GM12874 (cell line): ENCODE measurements at regions not wholly inside any gene's neighbourhood (a gene's known extent, or its start where the extent isn't known, plus 50 kb on each side); places are given as distances from the start of the nearest gene placed in this dataset.

Experiments used
- TF ChIP-seq, protein P1 (sequence below): IDR thresholded peaks from 2 replicates; pipeline ENCODE4 v1.5.1; 2011; ENCODE audit warnings: low read depth, mild to moderate bottlenecking, control low read depth, low read length, moderate library complexity; ENCODE audit not compliant: insufficient read depth

DNA sequence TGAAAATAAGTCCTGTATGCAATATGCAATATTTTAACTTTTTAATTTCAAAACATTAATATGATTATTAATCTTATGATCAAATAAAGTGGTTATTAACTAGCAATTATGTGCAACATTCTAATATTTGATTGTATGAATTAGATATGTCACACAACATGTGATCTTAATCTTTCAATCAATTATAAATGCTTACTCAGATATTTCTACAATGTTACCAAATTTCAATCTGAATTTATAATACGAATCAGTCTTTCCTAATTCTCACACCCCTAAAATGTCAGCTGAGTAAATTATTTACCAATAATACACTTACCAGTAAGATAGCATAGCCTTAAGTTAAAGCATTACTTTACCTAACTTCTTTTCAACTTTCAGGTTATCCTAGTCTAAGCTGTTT lies 186.3 kb downstream of the CALCRL start:
- TF ChIP-seq, protein P1, sequence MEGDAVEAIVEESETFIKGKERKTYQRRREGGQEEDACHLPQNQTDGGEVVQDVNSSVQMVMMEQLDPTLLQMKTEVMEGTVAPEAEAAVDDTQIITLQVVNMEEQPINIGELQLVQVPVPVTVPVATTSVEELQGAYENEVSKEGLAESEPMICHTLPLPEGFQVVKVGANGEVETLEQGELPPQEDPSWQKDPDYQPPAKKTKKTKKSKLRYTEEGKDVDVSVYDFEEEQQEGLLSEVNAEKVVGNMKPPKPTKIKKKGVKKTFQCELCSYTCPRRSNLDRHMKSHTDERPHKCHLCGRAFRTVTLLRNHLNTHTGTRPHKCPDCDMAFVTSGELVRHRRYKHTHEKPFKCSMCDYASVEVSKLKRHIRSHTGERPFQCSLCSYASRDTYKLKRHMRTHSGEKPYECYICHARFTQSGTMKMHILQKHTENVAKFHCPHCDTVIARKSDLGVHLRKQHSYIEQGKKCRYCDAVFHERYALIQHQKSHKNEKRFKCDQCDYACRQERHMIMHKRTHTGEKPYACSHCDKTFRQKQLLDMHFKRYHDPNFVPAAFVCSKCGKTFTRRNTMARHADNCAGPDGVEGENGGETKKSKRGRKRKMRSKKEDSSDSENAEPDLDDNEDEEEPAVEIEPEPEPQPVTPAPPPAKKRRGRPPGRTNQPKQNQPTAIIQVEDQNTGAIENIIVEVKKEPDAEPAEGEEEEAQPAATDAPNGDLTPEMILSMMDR = no peak

DNA sequence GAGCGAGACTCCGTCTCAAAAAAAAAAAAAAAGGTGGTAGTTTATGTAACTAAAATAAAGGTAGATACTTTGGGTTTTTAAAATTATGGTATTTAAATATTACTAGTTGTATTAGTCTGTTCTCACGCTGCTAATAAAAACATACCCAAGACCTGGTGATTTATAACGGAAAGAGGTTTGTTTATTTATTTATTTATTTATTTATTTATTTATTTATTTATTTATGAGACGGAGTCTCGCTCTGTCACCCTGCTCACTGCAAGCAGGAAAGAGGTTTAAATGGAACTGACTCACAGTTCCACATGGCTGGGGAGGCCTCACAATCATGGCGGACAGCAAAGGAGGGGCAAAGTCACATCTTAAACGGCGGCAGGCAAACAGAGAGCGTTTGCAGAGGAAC lies 196.0 kb downstream of the CALCRL start:
- TF ChIP-seq, protein P1 = no peak

DNA sequence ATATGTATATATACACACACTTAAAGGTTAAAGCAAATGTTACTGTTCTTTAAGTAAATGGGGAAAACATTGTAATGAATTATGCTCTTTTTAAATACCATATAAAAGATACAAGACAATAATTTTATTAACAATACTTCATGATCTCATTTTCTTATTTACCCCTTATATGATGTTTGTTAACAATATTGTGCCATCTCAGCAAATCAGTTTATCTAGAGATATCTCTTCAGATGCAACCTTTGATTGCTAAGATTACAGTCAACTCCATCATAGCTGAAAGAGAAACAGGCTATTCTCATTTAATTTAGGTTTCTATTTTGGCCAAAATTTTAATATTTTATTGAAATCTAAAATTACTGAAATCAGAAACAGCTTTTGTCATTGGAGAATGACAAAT lies 197.9 kb downstream of the CALCRL start:
- TF ChIP-seq, protein P1 = no peak

DNA sequence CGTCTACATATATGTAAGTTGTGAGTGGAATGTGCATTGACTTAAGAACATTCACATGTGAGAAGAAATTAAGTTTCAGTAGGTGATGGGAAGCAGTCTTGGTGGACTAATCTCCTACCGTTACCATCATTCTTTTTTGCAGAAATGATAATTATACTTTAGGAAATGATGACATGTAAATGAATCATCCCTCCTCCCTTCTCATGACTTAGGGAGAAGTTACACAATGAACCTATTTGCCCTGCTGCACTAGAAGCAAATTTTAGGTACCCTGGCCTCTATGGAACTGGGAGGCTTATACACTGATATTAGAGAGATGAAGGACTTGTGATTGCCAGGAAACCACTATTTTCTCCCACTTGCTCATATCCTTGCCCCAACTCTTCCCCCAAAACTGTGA lies 214.2 kb downstream of the CALCRL start:
- TF ChIP-seq, protein P1 = no peak

DNA sequence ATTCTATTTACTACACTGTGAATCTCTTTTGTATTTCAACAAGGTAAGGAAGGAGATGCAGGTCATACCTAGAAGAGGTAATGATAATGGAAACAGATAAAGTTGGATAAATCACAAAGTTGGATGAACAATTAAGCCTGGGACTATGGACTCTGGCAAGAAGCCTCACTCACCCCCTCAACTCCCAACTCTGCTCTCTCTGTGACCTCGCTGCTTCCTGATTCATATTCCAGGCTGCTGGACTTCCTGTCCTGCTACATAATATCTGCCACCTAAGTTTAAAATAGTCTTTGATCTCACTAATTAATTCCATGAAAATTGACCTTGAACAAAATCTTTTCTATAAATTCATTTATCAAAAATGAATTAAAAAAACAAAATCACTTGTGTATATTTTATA lies 215.3 kb downstream of the CALCRL start:
- TF ChIP-seq, protein P1 = no peak

DNA sequence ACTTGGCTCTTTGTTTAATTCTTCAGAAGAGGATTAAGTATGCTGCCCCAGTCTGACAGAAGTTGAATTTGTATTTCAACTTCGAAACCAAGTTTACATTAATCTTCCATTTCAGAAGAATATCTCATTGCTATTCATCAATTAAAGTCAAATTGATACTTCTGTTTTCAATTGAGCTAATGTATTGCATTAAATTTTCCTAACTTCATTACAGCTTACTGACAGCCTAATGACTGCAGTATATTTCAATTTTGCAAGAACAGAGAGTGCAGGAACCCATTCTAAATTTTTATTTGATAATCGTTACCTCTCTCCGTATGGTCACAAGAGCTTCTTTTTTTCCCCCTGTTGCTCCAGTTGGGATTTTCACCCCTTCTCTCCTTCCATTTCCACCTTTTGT lies 218.0 kb downstream of the CALCRL start:
- TF ChIP-seq, protein P1 = no peak

DNA sequence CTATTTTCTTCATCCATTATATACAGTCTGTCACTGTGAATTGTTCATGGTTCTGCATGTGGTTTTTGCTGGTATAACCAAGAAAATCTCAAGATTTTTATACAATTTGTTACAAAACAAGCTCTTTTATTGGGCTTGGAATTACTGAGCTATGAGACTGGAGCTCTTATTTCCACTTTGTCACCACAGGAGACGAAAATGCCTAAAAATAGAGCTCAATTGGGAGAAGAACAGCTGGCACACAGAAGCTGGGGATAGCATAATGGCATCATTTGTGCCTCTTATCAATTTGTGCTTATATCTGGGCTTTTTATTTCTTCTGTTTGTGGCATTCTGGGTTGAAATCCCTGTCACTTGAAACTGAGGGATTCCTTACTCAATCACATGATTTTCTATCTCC lies 219.1 kb downstream of the CALCRL start:
- TF ChIP-seq, protein P1 = no peak

DNA sequence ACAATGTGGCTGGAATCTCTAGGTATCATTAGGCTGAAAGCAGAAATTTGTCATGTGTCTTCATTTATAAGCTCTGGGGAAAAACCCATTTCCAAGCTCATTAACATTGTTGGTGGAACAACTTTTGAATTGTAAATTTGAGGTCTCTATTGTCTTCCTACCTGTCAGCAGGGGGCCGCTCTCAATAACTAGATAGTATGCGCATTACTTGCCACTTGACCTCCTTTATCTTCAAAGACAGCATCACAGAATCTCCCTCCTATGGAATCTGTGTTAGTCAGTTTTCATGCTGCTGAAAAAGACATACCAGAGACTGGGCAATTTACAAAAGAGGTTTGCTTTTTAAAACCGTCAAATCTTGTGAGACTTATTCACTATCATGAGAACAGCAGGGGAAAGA lies 223.1 kb downstream of the CALCRL start:
- TF ChIP-seq, protein P1 = no peak
